Activated effector memory CD4-positive, alpha-beta T cell treated with anti-CD3 and anti-CD28 coated beads, Interleukin-2, amount 50 U/mL, for 16 hours (primary cell): ENCODE measurements at regions not wholly inside any gene's neighbourhood (a gene's known extent, or its start where the extent isn't known, plus 50 kb on each side); places are given as distances from the start of the nearest gene placed in this dataset.

Source experiments
- DNase-seq: peaks from one replicate; pipeline ENCODE4 v3.0.0-alpha.2; 2020

GRCh38 chr11:32039149-32039548 is 51.7 kb upstream of the RCN1 start:
- no peak for DNase-seq

GRCh38 chr11:32034680-32035079 is 56.2 kb upstream of the RCN1 start:
- no peak for DNase-seq

GRCh38 chr11:32034149-32034548 is 56.7 kb upstream of the RCN1 start:
- no peak for DNase-seq

- no peak for DNase-seq
These were observed 57.4 kb upstream of the RCN1 start for GRCh38 chr11:32033491-32033890.

- no peak for DNase-seq
These were observed 57.8 kb upstream of the RCN1 start for GRCh38 chr11:32033067-32033466.

- no peak for DNase-seq
These were observed 58.4 kb upstream of the RCN1 start for GRCh38 chr11:32032478-32032877.

- DNase-seq = no peak
These were observed 58.8 kb upstream of the RCN1 start for GRCh38 chr11:32032052-32032451.

- no peak for DNase-seq
These were observed 59.9 kb upstream of the RCN1 start for GRCh38 chr11:32030875-32031503.

GRCh38 chr11:32029721-32030120 is 61.2 kb upstream of the RCN1 start:
- no peak for DNase-seq

GRCh38 chr11:32028201-32028600 is 62.7 kb upstream of the RCN1 start:
- DNase-seq = no peak

- DNase-seq = no peak
These were observed 64.1 kb upstream of the RCN1 start for GRCh38 chr11:32026766-32027165.

- DNase-seq = no peak
These were observed 65.9 kb upstream of the RCN1 start for GRCh38 chr11:32024948-32025347.

- no peak for DNase-seq
These were observed 67.2 kb upstream of the RCN1 start for GRCh38 chr11:32023370-32024305.

- no peak for DNase-seq
These were observed 72.2 kb upstream of the RCN1 start for GRCh38 chr11:32018672-32019071.

- DNase-seq = no peak
These were observed 74.8 kb upstream of the RCN1 start for GRCh38 chr11:32016111-32016510.

- no peak for DNase-seq
These were observed 75.4 kb upstream of the RCN1 start for GRCh38 chr11:32015427-32015826.

GRCh38 chr11:32013603-32014002 is 77.3 kb upstream of the RCN1 start:
- DNase-seq = no peak

GRCh38 chr11:32012049-32012448 is 78.8 kb upstream of the RCN1 start:
- no peak for DNase-seq

GRCh38 chr11:32008880-32009551 is 81.9 kb upstream of the RCN1 start:
- no peak for DNase-seq

GRCh38 chr11:32006799-32007388 is 84.0 kb upstream of the RCN1 start:
- DNase-seq = no peak

GRCh38 chr11:32005786-32006416 is 85.0 kb upstream of the RCN1 start:
- no peak for DNase-seq

GRCh38 chr11:32003335-32003734 is 87.5 kb upstream of the RCN1 start:
- DNase-seq = no peak

- DNase-seq = no peak
These were observed 88.6 kb upstream of the RCN1 start for GRCh38 chr11:32002311-32002710.
